NCI-H748 (cell line): ENCODE measurements at regions not wholly inside any gene's neighbourhood (a gene's known extent, or its start where the extent isn't known, plus 50 kb on each side); places are given as distances from the start of the nearest gene placed in this dataset.
"Not testable (repeated sequence)": the region's sequence is repeated elsewhere in the genome, so short reads cannot be mapped to it uniquely, and the experiment has no call there.

Source experiments
- DNase-seq: peaks from one replicate; lab custom pipeline; 2025; ENCODE audit not compliant: unreplicated experiment; lab: John Stamatoyannopoulos, UW

DNA sequence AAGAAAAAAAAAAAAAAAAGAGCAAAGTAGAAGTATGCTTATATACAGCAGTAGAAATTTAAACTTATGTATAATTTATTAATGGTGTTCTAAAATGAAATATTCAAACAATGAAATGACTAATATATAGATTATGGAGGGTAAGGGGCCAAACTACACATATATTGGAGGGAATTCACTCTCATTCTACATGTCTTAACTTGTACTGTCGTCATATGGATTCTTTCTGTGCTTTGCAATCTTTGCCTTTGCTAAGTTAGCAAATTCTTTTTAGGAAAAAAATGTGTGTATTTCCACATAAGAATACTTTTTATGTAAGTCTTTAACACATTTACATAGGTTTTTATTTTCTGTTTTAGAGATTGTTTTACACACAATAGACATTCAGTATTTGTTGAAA lies 118.9 kb upstream of the MBNL1 start:
- no peak for DNase-seq

DNA sequence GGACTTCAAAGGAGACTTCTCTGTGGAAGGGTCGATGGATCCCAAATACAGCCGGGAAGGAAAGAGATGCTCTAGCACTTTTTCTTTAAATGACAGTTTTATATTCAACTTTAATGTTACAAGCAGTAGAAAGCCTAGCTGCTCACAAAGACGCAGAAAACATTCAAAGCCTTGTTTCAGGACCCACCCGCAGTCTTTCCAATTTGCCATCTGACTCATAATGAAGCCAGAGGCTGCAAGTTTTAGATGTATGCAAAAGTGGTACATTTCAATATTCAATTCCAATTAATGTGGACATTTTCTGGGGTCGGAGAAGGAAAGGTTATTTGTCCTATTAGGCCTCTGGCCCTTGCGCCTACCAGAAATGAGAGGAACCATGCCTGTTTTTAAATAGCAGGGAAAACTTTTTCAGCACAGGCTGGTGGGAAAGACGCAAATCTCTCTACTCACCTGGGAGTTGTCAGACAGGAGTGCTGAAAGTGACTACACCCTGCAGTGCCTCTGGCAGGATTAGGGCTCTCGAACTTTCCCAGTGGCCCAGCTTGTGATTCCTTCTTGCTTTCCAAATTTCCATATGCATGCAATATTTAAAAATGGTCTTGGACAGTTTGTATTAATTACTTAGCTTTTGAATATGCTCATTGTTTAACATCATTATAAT lies 117.4 kb upstream of the MBNL1 start:
- DNase-seq: no peak

DNA sequence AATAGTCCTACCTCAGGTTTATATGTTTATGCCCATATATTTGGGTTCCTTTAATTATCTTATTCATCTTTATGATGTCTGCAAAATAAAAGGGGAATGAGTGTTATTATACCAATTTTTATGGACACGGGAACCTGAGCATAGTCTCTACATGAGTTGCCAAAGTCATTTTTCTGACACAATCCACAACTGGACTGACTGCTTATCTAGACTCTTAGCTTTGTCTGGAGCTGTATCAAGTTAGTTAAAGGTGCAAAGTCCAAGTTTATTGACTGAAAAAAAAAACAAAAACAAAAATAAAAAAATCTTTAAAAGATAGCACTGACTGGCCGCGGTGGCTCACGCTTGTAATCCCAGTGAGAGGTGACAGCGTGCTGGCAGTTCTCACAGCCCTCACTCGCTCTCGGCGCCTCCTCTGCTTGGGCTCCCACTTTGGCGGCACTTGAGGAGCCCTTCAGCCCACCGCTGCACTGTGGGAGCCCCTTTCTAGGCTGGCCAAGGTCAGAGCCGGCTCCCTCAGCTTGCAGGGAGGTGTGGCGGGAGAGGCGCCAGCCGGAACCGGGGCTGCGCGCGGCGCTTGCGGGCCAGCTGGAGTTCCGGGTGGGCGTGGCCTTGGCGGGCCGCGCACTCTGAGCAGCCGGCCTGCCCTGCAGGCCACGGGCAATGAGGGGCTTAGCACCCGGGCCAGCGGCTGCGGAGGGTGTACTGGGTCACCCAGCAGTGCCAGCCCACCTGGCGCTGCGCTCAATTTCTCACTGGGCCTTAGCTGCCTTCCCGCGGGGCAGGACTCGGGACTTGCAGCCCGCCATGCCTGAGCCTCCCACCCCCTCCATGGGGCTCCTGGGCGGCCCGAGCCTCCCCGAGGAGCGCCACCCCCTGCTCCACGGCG lies 116.6 kb upstream of the MBNL1 start:
- DNase-seq: not testable (repeated sequence)

DNA sequence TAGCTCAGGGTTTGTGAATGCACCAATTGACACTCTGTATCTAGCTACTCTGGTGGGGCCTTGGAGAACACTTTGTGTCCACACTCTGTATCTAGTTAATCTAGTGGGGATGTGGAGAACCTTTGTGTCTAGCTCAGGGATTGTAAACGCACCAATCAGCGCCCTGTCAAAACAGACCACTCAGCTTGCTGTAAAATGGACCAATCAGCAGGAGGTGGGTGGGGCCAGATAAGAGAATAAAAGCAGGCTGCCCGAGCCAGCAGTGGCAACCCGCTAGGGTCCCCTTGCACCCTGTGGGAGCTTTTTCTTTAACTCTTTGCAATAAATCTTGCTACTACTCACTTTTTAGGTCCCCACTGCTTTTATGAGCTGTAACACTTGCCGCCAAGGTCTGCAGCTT lies 115.6 kb upstream of the MBNL1 start:
- not testable (repeated sequence) for DNase-seq

DNA sequence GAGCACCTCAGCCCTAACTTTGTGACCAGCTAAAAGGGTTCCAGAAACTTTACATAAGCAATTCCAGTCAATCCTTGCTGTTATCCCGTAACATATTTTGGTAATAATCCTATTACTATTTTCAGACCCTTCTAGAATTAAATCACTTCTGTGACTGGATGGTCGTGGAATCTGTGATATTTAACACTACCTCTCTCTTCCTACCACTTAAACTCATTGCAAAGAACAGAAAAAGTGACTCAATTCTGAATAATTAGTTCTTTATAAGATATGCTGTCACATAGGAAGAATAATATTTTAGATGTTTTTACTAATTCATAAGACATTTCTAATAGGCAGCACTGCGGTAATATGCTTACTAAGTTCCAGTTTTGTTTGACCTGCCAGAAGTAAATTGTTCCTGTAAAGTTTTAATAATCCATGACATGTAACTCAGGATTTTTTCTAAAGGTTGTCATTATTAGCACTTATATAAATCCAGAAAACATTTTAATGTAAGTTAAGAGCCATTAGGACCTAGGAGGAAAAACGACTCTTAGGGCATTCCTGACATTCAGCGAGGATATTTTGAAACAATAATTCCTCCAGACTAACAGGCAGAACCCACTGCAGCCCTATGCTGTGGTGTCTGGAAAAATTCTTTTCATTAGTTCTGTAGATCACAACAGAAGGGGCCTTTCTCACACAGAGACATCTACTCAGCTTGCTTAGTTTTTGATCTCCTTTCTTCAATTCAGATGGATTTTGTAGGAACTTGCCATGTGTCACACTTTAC lies 113.3 kb upstream of the MBNL1 start:
- DNase-seq: no peak

DNA sequence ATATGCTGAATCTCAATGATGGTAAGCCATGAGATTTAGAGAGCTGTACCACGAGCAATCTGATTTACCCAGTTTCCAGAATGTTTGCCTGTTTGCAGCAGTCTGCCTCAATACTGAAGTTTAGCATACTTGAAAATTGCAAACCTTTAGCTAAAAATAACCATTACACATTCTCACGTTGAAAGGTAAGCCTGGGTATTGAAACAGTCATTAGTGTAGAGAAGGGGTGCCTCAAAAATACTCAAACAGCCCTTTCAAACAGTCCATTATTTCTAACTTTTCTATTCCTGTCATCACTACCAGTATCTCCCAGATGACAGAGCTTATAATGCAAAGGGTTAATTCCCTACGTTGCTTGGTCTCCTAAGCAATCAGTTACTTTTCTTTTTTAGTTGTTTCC lies 111.8 kb upstream of the MBNL1 start:
- no peak for DNase-seq

DNA sequence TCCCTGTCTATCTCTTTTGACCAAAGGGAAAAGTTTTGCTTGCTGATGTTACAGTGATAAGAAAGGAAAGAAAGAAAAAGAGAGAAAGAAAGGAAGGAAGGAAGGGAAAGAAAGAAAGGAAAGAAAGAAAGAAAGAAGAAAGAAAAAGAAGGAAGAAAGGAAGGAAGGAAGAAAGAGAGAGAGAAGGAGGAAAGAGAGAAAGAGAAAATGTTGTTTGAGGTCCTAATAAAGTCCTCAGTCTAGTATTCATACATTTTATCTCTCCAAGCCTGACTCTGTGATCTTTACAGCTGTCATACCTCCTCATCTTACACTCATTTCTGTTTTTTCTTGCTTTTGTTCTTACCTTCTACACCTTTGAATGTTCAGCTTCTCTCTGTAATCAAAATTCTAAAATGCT lies 111.4 kb upstream of the MBNL1 start:
- DNase-seq: no peak

DNA sequence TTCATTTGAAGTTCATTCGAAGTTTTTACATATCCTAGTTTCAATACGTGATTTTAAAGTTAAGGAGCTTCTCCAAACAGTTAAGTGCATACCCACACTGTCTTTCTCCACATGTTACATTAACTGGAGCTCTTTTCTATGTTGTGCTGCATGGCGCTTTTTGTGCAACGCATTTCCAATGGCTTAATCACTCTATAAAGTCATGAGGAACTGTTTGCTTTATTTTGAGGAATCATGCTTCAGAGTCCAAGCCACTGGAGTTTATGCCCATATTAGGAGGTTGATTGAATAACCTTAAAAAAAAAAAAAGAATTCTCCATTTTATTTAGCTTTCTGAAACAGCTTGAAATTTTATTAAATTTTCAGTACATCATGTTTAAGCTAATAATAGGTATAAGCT lies 109.4 kb upstream of the MBNL1 start:
- no peak for DNase-seq

DNA sequence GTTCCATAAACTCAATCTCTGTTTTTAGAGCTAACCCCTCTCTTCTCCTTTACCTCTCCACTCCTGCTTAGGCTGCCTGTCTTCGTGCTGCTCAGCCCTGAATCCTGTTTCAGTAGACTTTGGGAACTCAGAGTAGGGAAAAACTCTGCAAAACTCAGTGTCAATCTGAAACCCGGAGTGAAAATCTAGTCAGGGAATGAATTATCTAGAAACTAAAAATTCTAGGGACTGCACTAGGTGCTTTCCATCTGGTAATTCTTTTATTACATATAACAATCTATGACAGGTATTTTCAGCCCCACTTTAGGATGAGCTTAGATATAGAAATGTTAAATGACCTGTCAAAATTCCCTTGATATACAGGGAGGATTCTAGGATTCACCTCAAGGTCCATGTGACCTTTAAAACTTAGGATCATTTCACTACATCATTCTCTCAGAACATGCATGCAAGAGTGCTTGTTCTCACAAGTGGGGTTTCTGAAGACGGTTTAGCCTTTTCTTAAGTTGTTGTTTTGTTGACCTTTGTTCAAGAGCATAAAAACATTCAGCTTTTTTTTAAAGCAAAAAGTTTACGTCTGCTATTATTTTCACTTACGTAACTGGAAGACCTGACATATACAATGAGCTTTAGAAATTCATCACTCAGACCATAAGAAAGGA lies 108.2 kb upstream of the MBNL1 start:
- DNase-seq: no peak

DNA sequence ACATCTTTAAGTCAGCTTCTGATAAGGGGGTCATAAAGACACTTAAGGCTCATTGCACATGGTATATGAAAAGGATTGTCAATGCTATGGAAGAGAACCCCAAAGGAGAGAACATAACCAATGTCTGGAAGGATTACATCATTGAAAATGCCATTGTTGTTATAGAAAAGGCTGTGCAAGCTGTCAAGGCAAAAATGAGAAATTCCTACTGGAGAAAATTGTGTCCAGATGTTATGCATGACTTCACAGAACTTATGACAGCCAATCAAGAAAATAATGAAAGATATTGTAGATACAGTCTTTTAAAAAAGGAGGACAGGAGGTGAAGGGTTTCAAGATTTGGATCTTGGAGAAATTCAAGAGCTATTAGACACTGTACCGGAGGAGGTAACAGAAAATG lies 96.3 kb upstream of the MBNL1 start:
- DNase-seq: no peak

DNA sequence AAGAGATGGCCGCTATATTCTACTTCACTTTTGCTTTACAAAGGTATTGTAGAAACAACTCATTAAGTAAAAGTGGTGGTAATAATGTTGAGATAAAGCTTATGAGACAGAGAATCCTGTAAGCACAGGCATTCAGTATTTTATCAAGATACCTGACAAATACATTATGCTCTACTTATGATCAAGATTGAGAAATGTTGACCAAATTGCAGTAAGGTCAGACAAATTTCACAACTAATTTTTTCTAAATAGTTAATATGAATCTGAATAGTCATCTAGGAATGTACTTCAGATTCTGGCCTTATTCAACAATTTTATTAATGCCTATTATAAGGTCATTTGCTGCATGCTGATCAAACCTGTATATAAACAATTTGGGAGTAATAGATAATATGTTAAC lies 95.1 kb upstream of the MBNL1 start:
- DNase-seq: no peak

DNA sequence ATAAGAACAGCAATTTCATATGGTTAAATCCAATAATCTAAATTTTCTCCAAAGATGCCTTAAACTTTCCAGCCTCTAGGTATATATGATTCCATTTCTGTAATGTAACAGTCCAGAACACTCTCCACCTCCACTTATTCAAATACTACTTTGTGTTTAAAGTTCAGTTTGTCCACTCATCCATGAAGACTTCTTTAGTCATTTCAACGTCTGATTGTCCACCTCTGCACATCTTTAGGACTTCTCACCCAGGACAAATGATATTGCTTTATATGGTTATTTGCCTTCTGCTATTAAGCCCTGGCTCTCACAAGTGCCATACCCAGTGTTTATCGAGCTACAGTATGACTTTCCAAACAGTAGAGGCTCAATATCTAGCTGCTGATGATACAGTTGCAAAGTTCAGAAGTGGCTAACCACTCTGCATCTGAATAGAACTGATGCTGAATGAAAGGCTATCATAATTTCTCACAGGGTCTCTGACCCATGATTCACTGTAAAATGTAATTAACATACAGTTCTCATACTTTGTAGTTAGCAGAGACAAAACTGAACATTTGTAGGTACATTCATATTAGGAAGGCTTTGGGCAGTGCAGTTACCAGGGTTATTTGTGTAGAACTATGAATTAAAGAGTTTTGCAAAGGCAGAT lies 93.7 kb upstream of the MBNL1 start:
- DNase-seq: no peak

DNA sequence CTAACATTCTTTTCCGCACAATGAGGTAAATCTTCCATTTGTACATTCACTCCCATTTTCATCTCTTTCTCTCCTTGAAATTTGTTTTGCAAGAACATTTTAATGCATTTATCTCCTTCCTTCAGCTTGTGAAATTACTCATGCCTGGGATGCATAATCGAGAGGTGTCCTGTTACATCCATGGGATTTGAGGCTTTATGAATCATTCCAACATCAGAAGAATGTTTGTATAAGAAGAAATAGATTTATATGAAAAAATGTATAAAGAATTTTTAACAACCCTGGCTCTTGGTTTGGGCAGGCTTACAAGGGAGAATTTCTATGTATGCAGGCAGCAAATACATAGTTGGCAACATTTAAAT lies 93.2 kb upstream of the MBNL1 start:
- DNase-seq: no peak

DNA sequence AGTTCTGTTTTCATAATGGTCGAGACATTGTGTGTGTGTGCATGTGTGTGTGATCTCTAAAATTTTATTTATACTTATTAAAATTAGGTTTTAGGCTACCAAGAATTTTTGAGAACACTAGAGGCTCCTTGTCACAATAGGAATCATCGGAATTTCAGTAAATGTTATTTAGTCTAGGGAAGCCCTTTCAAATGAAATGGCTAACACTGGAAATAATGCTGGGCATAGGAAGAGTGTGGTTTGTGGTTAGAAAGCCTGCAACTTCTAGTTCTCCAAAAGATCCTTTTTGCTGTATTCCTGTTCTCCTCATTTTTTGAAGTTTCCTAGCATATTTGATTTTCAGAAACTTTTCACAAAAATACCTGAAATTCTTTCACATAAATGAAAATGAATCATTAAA lies 92.5 kb upstream of the MBNL1 start:
- no peak for DNase-seq

DNA sequence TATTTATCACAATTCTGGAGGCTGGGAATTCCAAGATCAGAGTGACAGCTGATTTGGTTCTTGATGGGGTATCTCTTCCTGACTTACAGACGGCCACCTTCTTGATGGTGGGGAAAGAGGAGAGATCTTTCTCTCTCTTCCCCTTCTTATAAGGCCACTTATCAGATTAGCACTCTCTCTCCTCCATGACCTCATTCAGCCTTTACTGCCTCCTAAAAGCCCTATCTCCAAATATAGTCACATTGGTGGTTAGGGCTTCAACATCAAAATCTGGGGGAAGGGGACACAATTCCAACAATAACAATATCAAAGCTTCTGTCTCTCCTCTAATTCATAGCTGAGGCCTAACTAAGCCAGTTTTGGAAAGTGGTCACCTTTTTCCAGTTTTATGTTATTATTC lies 91.7 kb upstream of the MBNL1 start:
- no peak for DNase-seq

DNA sequence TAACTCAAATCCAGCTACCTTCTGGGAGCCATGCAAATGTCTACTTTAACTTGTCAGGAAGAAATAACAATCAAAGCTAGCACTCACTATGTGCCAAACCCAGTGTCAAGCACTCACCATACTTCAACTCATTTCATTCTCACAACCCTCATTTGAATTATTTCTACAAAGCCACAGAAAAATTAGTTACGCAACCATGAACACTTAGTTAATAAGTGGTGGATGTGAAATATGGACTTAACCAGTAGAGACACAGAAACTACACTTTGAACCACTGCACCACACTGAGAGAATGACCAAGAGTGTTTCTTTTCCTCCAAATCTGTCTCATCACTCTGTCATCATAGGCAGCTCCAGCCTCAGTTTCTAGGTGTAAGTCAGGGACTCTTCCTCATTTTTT lies 91.0 kb upstream of the MBNL1 start:
- no peak for DNase-seq

DNA sequence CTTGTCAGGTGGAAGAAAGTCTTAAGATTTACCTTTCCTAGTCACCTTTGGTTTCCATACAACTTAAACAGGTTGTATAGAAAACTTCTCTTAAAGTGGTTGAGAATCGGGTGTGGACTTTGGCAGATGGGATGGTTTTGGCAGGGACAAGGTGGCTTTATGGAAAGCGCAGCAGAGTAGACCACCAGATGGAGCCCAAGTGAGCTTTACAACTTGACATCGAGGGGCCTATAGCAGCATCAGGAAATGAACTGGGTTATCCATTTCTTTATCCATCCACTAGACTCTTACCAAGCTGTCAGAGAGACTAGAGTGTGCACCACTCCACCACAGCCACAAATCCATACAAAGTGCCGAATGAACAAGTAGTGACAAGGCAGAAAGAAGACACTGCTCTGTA lies 85.3 kb upstream of the MBNL1 start:
- peak; percentile 17 for DNase-seq

DNA sequence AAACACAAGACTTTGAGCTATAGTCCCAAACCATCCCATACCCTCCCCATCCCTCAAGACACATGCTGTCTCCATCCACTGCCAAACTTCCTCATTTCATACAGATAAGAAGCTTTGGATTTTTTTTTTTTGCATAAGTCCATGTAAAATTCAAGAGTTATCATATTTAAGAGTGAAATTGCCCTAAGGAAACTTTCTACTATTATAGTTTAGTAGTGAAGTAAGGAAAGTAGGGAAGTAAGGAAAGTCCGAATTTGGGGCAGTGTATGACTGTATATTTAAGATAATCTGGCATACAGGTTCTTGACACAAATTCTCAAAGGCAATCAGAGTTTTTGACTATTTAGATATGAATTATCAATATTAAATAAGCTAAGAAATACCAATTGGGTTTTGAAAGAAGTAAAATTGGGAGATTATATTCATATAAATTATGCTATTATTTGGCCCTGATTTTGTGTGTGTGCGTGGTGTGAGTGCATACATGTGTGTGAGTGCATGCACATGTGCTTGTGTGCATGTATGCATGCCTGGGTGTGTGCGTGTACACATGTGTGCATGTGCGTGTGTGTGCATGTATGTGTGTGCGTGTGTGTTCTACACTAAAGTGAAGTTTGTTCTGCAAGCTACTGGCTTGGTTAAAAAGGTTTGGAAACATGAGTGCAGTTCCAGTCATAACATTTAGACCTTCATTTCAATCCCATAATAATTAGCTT lies 83.6 kb upstream of the MBNL1 start:
- no peak for DNase-seq

DNA sequence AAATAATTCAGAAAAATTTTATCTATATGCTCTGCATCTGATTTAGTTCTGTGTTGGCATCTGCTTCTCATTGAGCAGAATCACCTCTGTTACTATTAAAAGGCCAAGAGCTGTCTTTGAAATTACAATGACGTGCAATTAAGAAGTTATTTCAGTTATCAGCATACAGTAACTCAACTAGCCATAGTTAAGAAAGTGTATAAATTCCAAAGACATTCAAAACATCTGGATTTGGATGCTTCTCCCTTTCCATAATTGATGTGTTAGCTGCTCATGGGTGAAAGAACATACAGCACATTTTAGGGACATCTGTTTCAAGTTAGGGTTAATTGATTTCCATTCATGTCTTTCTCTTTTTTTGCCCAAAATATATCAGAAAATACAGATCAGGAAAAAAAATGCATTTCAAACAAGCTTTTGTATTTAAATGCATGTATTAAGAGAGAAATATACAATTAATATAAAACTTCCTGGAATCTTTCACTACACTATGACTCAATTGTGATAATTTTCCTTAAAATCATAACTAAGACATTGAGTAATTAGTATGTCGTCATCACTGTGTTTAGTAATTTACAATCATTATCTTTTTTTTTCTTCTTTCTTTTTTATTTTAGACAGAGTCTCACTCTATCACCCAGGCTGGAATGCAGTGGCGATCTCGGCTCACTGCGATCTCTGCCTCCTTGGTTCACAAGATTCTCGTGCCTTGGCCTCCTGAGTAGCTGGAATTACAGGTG lies 82.7 kb upstream of the MBNL1 start:
- no peak for DNase-seq
